CD4-positive, alpha-beta T cell treated with Interleukin-21 for 1 hour (primary cell): ENCODE measurements at regions not wholly inside any gene's neighbourhood (a gene's known extent, or its start where the extent isn't known, plus 50 kb on each side); places are given as distances from the start of the nearest gene placed in this dataset.
"Not testable (repeated sequence)": the region's sequence is repeated elsewhere in the genome, so short reads cannot be mapped to it uniquely, and the experiment has no call there.

Experiments
- DNase-seq: peaks from one replicate; pipeline ENCODE4 v3.0.0-alpha.2; 2020

GRCh38 chr10:121310151-121310711 is 288.0 kb downstream of the FGFR2 start:
- no peak for DNase-seq

DNA sequence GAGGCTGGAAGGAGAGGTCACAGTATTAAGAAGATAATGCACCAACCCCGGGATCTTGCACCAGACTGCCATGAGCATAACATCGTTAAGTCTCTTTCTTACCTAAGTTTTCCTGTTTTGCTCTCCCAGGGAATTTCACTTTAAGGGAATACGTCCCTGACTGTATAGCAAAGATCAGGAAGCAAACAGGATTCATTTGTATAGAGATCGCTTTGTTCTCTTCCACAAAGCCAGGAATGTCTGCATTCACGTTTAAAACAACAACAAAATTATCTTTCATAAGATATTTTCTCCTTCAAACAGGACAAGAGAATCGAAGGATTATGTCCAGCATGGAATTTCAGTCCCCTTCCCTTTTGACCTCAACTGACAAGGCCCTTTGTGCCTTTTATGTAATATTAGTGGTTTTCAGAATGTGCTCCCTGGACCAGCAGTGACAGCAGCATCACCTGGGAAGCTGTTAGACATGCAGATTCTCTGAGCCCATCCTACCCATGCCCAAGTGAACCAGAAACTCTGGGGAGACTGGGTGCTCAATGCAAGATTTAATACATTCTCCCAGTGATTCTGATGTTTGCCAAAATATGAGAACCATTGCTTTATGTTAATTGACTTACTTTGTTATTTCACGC is 286.3 kb downstream of the FGFR2 start:
- DNase-seq = no peak

- DNase-seq = no peak
Observed at GRCh38 chr10:121312587-121312986, 285.7 kb downstream of the FGFR2 start.

DNA sequence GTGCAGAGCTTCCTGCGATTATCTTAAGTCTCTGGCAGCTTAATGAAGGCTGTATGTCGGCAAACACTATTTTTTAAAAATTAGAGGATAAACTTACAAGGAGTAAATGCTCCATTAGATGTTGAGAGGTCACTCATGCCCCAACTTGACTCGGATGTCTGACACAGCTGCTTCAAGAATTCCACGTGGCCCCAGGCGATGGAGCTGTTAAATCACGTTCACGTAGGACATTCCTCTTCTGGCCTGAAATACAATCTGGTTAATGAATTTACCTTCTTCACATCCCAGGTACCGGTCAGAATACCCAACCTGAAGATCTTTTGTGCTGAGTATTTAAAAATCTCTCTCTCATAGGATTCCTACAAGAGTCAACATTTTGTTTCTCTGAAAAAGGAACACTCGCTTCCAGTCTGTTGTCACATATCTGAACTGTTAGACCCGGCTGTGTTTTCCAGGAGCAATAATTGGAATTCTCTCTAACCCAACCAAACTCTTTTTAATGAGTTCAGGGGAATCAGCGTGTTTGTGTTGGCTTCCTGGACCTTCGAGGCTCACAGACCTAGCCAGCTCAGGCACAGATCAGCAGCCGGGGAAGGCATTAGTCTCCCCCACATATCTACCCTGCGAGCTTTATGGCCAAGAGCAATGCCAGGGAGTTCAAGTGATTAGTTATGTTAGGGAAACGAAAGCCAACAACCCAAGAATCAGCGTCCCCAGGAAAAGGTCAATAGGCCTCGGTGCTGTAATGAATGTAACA is 284.9 kb downstream of the FGFR2 start:
- no peak for DNase-seq

DNA sequence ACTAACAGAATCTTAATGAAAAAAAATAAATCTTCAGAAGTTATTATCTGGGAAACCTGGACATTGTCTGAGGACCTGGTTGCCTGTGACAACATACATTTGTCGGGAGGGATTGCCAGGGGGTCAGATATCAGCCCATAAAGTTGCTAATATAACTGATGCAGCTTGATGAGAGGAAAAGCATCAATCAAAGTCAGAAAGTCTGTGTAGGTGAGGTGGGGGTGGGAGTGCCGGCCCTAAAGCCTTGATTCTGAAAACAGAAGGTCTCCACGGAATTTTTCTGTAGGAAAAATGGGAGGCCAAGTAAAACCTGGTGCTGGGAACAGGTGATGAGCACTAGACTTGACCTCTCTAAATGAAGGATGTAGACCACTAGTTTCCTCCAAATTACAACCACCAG is 281.8 kb downstream of the FGFR2 start:
- no peak for DNase-seq

DNA sequence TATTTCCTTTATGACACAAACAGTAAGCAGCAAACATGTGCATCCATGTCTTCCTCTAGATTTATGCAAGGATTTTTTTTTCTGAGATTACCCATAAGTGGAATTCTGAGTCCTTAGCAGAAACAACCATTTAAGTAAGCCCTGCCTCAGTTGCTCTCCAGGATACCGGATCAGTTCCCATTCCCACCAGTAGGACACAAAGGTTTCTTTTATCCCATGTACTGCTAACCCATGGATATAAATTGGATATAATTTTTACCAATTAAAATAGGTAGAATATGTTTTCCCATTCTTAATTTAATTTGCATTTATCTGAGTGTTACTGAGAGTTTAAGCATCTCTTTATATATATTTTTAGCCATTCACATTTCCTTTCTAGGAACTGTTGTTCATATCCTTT is 280.9 kb downstream of the FGFR2 start:
- no peak for DNase-seq

GRCh38 chr10:121322046-121322445 is 276.2 kb downstream of the FGFR2 start:
- DNase-seq = no peak

DNA sequence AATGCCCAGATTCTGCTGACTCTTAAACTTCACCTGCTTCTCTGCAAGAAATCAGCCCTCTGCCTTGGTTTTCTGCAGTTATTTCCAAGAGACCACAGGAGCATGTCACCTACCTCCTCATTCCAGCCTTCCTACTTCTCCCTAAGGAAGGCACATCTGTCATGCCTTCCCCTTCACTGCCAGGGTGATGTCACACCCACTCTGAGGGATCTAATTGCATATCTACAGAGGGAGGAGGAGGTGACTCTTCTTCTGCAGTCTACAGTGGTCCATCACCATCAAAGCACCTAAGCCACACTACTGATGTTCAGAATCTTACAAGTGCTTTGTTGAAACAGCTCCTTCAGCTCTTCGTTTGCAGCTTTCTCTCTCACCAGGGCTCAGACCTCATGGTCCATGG is 275.5 kb downstream of the FGFR2 start:
- no peak for DNase-seq

- no peak for DNase-seq
Observed at GRCh38 chr10:121323443-121323842, 274.8 kb downstream of the FGFR2 start.

- DNase-seq = no peak
Observed at GRCh38 chr10:121324678-121325213, 273.5 kb downstream of the FGFR2 start.

DNA sequence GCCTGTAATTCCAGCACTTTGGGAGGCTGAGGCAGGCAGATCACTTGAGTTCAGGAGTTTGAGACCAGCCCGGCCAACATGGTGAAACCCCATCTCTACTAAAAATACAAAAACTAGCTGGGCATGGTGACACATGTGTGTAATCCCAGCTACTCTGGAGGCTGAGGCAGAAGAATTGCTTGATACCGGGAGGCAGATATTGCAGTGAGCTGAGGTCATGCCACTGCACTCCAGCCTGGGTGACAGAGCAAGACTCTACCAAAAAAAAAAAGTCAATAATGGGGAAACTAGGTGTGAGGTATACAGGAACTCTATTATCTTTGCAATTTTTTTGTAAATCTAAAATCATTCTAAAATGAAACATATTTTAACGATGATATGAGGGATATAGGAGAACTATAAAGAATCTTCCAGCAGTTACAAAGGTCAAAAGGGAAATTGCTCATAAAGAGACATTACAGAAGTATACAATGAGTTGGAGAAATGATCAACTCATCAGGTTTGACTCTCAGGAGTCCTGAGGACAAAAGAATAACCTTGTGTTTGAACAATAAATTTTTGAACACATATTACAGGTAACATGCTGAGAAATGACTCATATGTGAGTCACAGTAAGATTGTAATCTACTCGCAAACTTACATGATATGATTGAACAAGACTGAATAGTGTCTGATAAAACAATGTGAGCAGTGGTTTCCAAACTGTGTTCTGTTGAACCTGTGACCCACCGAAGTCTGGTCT is 272.6 kb downstream of the FGFR2 start:
- DNase-seq = no peak

DNA sequence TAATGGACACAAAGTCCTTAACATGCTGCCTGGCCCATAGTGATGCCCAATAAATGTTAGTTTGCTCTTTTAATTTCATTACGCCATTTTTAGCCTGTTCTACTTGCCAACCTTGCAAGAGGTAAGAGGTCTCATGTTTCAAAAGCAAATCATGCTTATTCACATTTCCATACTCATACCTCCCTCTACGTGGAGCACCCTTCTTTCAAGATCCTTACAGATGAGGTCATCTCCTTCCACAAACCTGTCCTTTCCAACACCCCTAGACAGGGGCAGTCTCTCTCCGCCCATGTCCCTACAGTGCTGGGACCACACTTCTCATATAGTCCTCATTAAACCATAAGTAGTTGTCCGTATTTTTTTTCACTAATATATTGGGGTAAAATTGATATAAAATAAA is 271.3 kb downstream of the FGFR2 start:
- no peak for DNase-seq

- no peak for DNase-seq
Observed at GRCh38 chr10:121327727-121328126, 270.5 kb downstream of the FGFR2 start.

GRCh38 chr10:121329631-121330030 is 268.6 kb downstream of the FGFR2 start:
- not testable (repeated sequence) for DNase-seq

DNA sequence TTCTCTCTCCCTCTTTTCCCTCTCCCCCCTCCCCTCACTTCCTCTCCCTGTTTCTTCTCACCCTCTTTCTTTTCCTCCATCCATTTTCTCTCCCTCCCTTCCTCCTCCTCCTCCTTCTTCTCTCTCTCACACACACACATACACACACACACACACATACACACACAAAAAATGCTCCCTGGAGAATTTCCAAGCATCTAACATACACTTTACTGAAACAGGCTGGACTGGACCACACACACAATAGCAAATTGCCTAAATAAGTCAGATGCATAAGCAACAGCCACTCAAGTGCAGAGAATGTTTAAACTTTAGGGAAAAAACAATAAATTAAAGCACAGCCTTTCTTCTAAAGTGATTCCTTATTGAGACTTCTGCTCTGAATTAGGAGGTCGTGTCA is 267.7 kb downstream of the FGFR2 start:
- no peak for DNase-seq

- no peak for DNase-seq
Observed at GRCh38 chr10:121332353-121332752, 265.9 kb downstream of the FGFR2 start.

- no peak for DNase-seq
Observed at GRCh38 chr10:121332829-121333765, 265.1 kb downstream of the FGFR2 start.

- no peak for DNase-seq
Observed at GRCh38 chr10:121335386-121335925, 262.8 kb downstream of the FGFR2 start.

- no peak for DNase-seq
Observed at GRCh38 chr10:121337427-121337826, 260.8 kb downstream of the FGFR2 start.

- no peak for DNase-seq
Observed at GRCh38 chr10:121338206-121338980, 259.9 kb downstream of the FGFR2 start.

DNA sequence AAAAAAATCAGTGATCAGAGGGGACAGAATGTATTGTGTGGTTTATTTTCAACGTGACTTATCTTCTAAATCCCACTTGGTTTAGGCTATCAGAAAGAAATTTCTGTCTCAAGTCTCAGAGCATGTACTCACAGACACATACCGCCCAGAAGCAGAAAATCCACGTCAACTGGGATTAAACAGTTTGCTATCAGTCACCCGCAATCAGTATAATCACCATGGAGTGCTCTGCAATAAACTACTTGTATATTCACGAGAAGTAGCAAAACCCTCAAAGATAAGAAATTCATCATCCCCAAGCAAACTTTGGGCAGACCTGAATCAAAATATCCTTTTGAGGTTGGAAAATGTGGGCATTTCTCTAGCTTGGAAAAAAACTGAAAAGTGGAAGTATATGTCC is 259.1 kb downstream of the FGFR2 start:
- DNase-seq = no peak
